IPS-18c (cell line): ENCODE measurements at regions not wholly inside any gene's neighbourhood (a gene's known extent, or its start where the extent isn't known, plus 50 kb on each side); places are given as distances from the start of the nearest gene placed in this dataset.
"Not testable (repeated sequence)": the region's sequence is repeated elsewhere in the genome, so short reads cannot be mapped to it uniquely, and the experiment has no call there.

Experiments used
- H3K4me3 ChIP-seq: 2 replicates; pipeline ENCODE4 v1.7.0; 2013; ENCODE audit warnings: low read depth, mild to moderate bottlenecking, low read length, moderate library complexity; ENCODE audit not compliant: insufficient read depth
- H3K9me3 ChIP-seq: one replicate; pipeline ENCODE4 v1.6.1; 2013; ENCODE audit warnings: mild to moderate bottlenecking, low read length, moderate library complexity; ENCODE audit not compliant: control insufficient read depth, insufficient read depth

DNA sequence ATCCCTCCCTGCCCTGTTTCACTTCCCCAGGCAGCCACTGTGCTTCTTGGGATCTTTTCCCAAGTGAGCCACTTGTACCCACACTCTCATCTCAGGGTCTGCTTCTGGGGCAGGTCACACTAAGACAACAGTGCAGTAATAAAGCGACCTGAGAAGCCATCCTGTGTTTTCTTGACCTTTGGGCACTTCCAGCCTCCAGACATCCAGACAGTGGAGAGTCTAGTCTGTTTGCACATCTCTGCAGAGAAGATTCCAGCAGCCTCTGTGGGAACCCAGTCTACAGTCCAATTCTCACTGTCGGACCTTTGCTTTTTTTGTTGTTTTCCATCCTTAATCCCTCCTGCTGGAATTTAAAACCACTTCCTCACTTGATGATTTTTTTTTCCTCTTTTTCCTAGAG, 50.3 kb upstream of the ATP6AP2 start:
- peaks cover 3% of the 10 kb centered on the region for H3K9me3 ChIP-seq

DNA sequence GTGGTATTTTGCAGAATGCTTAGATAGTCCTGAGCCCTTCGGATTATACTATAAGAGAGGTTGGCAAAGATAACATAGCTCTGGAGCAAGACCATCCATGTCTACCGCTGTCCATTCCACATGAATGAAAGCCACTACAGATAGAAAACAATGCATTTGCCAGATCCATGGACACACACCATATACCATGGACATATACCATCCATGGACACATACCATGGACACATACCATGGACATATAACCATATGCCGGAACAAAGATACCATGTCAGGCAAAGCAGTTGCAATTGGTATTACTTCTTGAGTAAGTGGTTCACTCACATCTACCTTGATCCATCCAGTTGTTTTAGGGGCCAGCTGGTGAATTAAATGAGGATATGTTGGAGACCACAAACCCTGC, 53.2 kb upstream of the ATP6AP2 start:
- H3K9me3 ChIP-seq: peaks cover 3% of the 10 kb centered on the region
- H3K4me3 ChIP-seq: no peak overlapping the region

More for the DNA sequence above, 50.3 kb upstream of the ATP6AP2 start:
- H3K4me3 ChIP-seq: no peak overlapping the region

DNA sequence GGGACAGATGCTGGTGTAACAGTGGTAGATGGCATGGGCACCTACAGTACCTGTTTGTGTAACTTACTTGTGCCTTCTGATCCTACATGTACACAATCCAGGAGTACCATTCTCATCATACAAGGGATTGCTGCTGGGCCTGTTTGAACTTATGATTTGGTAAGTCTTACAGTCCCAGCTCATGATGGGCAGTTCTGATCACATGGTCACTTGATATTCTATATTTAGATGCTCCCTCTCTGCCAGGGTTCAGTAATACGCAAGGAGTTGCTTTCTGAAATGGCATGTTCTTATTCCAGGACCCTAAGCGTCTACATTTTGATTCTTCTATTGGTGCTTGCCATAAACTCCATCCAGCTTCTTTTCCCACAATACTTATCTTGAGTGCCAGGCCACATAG, 54.4 kb upstream of the ATP6AP2 start:
- peaks cover 3% of the 10 kb centered on the region for H3K9me3 ChIP-seq

DNA sequence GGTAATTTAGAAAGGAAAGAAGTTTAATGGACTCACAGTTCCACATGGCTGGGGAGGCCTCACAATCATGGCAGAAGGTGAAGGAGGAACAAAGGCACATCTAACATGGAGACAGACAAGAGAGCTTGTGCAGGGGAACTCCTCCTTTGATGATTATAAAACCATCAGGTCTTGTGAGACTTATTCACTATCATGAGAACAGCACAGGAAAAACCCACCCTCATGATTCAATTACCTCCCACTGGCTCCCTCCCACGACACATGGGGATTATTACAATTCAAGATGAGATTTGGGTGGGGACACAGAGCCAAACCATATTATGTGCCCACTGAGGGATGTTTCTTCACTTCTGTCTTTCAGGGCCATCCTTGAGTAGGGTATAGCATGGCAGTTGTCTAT, 54.9 kb upstream of the ATP6AP2 start:
- H3K4me3 ChIP-seq, H3K9me3 ChIP-seq: not testable (repeated sequence)

More for the DNA sequence above, 54.4 kb upstream of the ATP6AP2 start:
- no peak overlapping the region for H3K4me3 ChIP-seq

DNA sequence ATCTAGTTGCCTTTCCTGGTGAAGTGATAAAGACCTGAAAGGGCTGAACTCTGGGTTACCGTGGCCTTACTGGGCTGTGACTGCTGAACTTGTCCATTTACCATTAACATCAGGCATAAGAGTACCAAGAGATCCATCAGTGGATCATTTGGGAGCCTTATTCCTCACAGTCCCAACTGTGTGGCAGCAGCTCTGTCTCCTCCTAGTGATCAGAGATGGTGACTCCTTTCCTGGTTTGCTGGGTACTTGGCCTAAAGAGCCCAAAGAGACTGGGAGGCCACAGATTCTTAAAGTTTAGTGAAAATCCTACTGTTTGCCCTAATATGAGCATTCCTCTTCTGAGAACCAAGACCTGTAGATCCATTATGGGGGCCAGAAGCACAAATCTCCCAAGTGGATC, 56.3 kb upstream of the ATP6AP2 start:
- no peak overlapping the region for H3K4me3 ChIP-seq
- H3K9me3 ChIP-seq: peaks cover 6% of the 10 kb centered on the region

DNA sequence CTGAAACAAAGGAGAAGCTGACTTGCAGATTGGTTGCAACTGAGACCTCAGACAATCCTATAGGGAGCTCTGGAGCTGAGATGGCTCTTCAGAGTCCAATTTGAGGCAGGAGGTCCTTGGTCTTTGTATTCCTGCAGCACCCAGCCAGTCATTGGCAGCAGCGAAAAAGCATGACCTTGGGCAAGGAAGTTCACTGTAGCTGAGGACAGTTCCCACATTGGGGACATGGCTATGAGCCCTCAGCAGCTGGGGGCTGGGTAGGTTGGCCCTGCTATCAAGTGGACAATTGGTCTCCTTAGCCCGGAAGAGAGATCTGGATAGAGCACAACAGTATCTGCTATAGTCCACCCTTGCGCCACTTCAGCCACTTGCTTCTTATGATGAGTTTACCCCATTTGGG, 56.9 kb upstream of the ATP6AP2 start:
- Histone ChIP-seq H3K4me3 (no peak overlapping the region), H3K9me3 (peaks cover 5% of the 10 kb centered on the region)

DNA sequence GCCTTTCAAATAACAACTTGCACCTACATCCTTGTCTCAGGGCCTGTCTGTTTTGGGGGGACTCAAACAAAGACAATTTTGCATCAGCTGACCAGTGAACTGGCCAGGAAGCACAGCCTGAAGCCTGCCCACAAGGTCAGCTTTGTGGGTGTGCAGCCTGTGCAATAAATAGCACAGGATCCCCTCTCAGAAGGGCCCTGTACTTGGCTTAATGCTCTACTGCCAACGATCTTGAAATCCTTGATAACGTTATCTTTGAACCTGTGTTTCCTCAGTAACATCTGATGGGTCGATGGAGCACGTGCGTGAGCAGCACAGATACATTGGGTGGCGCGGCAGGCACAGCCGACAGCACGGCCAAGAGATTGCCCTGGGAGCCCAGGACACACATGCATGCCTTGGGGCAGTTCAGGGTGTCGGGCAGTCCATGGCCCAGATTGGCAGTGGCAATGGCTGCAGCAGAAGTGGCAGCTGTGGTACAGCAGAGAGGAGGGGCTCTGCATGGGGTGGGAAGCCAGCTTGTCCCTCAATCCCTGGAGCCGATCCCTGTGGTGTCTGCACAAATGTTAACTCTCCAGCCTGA, 58.8 kb upstream of the ATP6AP2 start:
- Histone ChIP-seq H3K9me3 (peaks cover 8% of the 10 kb centered on the region), H3K4me3 (no peak overlapping the region)

DNA sequence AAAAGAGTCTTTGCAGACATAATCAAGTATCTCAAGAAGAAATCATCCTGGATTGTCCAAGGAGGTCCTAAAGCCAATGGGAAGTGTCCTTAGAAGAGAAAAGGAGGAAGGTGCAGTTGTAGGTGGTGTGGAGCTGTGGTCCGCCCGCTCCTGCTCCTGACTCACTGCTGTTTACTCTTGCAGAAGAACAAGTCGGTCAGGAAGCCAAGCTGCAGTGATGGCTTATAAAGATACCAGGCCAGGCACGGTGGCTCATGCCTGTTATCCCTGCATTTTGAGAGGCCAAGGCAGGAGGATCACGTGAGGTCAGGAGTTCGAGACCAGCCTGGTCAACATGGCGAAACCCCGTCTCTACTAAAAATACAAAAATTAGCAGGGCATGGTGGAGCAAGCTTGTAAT, 66.4 kb upstream of the ATP6AP2 start:
- Histone ChIP-seq H3K4me3 (no peak overlapping the region), H3K9me3 (peaks cover 5% of the 10 kb centered on the region)

DNA sequence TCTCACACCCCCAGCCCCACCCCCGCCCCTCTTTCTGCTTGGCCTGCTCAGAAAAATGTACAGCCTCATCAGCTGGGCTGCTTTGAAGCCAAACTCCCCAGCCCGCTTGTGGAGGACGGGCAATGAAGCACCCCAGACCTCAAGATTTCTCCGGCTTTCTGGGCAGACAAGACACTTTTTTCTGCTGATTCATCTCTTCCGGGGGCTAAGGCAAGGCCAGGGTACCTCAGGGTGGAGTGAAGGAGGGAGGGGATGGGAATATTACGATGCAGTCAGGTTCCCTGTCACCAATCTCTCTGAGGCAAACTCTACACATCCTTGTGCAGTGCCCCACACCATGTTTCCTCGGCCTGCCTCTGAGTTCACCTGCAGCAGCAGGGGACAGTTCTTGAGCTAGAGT, 66.9 kb upstream of the ATP6AP2 start:
- H3K4me3 ChIP-seq: no peak overlapping the region
- peaks cover 5% of the 10 kb centered on the region for H3K9me3 ChIP-seq

DNA sequence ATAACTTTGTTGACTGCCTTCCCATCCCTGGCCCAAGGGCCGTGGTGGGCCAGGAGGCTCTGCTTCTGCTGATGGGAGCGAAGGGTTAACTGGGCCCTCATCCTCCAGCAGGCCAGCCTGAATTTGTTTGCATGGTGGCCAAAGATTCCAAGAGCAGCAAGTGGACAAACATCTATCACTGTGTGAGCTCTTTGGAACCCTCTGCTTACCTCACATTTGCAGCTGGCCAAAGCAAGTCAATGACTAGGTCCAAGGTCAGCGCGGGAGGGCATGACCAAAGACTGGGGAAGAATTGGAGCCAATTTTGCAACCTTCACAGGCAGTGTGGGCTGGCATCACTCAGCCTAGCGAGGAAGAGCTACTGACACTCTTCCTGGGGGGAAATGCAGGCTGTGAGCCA, 67.8 kb upstream of the ATP6AP2 start:
- peaks cover 2% of the 10 kb centered on the region for H3K9me3 ChIP-seq
- H3K4me3 ChIP-seq: no peak overlapping the region

DNA sequence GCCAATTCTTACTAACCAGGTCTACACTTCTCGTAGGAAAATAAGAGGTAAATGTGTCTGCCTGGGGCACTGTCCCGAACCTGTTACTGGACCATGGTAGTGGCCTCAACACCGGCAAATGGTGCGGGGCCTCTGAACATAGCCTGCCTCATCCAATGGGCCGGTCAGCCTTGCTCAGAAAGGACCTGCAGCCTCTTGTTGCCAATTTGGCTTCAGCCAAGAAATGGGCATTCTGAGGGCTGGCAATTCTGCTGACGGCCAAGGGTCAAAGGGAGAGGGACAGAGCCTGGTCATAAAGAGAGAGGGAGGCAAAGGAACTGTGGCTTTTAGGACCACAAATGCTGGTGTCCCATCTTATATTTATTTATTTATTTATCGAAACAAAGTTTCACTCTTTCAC, 69.5 kb upstream of the ATP6AP2 start:
- Histone ChIP-seq H3K4me3 (no peak overlapping the region), H3K9me3 (peaks cover 6% of the 10 kb centered on the region)

DNA sequence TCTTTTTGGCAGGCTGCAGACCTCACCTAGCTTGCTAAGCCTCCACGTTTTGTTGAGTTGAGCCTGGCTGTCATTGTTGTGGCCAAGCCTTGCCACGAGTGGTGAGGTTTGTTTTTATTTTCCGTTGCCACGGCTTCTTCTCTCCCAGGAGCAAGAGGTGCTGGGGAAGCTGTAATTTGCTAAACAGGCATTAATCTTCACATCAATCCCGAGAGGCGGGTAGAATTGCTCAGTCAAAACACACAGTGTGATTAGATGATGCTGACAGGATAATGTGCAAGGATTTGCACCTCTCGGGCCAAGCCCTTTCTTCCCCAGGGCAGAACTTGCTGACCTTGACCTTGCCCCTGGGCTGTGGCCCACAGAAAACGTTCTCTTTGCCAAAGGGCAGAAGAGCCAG, 72.2 kb upstream of the ATP6AP2 start:
- H3K4me3 ChIP-seq: no peak overlapping the region
- peaks cover 6% of the 10 kb centered on the region for H3K9me3 ChIP-seq

DNA sequence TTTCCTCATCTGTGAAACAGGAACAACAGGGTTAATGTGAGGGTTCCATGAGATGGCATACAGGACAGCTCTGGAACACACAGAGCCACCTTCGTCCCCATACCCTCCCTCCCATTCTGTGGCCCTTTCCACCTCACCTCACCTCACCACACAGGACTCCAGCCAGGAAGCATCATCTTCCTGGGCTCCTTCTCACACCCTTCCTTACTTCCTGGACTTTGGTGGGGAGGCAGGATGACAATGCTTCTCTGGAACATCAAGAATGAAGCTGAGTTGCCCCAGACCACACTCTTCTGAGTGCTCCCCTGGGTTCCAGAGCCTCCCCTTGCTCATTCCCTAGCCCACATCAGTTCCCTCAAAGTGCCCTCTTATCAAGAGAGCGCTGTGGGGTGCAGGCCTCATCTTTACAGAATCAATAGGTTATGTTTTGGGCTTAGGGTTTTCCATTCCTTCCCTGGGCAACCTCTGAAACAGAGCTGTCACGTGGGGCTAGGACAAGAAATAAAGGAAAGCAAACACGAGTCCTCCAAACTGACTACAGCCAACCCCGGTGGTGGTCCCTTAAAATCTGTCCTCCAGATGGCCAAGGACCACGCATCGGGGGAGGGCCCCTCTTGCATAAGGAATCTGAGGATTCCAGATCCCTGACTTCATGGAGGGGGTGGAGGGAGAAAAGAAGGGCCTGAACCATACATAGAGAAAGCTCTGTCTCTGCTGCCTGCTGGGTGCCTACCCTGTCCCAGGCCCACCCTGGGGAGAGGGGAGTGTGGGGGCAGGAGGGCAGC, 74.4 kb upstream of the ATP6AP2 start:
- peaks cover 6% of the 10 kb centered on the region for H3K9me3 ChIP-seq
- H3K4me3 ChIP-seq: no peak overlapping the region

DNA sequence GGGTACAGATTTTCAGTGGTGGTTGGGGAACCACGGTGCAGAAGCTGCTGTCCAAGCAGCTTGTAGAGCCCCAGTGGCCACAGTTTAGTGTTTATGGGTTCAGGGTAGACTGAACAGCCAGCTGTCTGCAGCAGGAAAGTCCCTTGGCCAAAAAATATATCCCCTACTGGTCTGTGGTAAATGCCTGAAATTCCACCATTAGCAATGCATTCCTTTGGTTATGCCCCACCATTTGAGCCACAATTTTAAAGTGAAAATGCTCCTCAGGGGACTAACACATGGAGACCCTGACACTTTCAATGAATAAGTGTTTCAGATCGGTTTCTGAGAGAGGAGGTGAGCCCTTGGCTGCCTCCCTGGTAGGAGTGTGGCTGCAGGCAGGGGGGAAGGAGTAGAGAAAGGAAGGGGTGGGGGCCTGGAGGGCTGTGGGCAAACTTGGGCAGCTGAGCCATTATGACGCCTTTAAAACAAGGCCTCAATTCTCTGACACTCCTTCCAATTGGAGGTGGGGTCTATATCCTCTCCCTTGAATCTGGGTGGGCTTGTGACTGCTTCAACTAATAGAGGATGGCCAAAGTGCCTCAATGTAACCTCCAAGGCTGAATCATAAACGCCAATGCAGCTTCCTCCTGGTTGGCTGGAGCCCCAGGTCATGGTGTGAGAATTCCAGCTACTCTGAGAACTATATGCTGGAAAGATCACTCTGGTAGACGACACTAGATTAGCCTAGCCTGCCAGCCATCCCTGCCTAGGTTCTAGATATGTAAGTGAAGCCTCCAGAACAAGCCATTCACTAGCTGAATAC, 75.8 kb upstream of the ATP6AP2 start:
- Histone ChIP-seq H3K9me3 (peaks cover 8% of the 10 kb centered on the region), H3K4me3 (no peak overlapping the region)

DNA sequence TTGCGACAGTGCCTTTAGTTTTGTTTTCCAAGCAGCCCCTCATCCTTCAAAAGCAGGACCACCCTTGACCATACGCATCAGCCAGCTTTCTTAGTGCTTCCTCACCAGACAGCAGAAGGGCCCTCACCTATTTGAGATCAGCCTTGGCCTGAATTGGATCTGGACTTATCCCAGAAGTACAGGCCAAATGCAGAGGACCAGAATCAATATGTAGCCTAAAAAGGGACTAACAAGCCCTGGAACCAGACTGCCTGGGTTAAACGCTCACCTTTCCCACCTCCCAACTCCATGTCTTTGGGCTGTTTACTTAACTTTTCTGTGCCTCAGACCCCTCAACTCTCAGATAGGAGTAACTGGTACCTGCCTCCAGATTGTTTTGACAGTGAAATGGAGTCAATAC, 77.7 kb upstream of the ATP6AP2 start:
- H3K4me3 ChIP-seq: no peak overlapping the region
- peaks cover 11% of the 10 kb centered on the region for H3K9me3 ChIP-seq

DNA sequence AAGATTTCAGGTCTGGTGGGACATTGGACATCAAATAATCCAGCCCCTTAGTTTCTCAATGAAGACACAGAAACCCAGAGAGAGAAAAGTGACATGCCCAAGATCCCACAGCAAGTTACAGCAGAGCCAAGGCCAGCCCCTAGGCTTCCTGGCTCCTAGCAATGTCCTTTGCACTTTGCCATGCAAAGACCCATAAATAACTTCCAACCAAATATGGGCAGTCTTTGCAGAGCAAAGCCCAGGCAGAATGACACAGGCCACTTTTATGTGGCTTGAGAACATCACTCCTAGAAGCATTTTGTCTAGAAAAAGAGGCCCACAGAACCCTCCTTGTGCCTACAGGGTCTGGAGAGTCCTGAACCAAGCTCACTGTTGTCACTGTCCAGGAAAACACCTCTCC, 78.1 kb upstream of the ATP6AP2 start:
- peaks cover 9% of the 10 kb centered on the region for H3K9me3 ChIP-seq
- no peak overlapping the region for H3K4me3 ChIP-seq

DNA sequence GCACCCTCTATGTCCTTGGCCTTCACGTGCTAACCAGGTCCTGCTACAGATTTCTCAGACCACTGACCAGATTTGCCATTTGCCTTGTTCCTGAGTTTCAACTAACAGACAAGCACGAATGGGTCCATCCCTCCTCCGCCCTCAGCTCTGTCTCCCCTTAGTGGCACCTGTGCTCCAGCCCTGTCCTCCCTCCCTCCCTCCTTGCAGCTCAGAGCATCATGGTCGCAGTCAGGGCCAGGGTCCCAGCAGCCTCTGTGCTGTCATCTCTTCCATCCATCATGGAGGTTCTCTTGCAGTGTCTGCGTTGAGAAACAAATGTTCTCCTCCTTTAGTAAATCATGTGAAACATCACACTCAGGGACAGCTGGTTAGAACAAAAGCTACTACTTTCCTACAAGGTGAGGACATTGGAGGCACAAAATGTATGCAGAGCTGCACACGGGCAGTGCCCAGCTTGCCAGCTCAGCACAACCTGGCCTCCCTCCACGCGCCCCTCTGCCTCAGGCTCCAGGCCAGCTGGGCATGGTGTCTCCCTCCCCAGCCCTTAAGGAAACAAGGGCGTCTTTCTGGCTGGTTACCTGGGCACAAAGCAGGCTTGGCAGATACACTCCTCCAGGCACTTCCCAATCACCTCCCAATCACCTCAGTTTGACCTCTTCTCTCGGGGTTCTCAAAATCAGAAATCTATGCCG, 79.5 kb upstream of the ATP6AP2 start:
- Histone ChIP-seq H3K4me3 (no peak overlapping the region), H3K9me3 (peaks cover 4% of the 10 kb centered on the region)

DNA sequence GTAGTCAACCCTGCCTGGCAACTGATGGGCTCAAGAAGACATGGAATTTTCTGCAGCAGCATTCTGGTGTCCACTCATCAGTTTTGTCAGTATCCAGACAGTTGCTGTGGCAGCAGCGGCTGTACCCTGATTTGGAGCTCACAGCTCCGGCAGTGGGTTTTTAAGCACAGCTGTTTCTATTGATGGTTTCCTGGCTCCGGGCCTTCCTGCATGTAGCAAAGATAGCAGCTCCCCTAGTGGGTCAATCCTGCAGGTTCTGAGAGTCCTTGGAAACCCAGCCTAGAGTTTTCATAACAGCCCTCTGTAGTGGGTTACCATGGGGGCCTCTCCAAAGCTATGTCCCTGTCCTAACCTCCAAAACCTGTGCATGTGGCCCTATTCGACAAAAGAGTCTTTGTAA, 84.0 kb upstream of the ATP6AP2 start:
- peaks cover 4% of the 10 kb centered on the region for H3K9me3 ChIP-seq
- H3K4me3 ChIP-seq: no peak overlapping the region
